ENCODE measurements at regions not wholly inside any gene's neighbourhood (a gene's known extent, or its start where the extent isn't known, plus 50 kb on each side); places are given as distances from the start of the nearest gene placed in this dataset.

GRCh38 chr4:123822353-123822752, 425.8 kb downstream of the SPRY1 start:
- Histone ChIP-seq H3K27me3 (no peaks in the 10 kb centered on the region), H3K4me1 (no peaks in the 10 kb centered on the region), H3K4me2 (no peak overlapping the region)

GRCh38 chr4:123823244-123823643, 426.6 kb downstream of the SPRY1 start:
- H3K4me2 ChIP-seq, result no peak overlapping the region
- H3K27me3 ChIP-seq, result no peaks in the 10 kb centered on the region
- H3K27ac ChIP-seq, result no peak overlapping the region
- TF ChIP-seq Cebpa-rat (IDR thresholded peaks at IDR 0.05), result no peak
- H3K4me3 ChIP-seq, result no peak overlapping the region
- no peak overlapping the region for H3K9ac ChIP-seq
- H3K4me1 ChIP-seq, result no peaks in the 10 kb centered on the region
- H3K36me3 ChIP-seq, result no peaks in the 10 kb centered on the region
- no peaks in the 10 kb centered on the region for H4K20me1 ChIP-seq
- no peaks in the 10 kb centered on the region for H3K9me3 ChIP-seq

More at GRCh38 chr4:123822353-123822752, 425.8 kb downstream of the SPRY1 start:
- TF ChIP-seq Cebpa-rat (IDR thresholded peaks at IDR 0.05), result no peak
- Histone ChIP-seq H3K36me3 (no peaks in the 10 kb centered on the region), H3K4me3 (no peak overlapping the region), H3K9ac (no peak overlapping the region), H4K20me1 (no peaks in the 10 kb centered on the region), H3K9me3 (no peaks in the 10 kb centered on the region), H3K27ac (no peak overlapping the region)

- Histone ChIP-seq H3K4me2 (no peak overlapping the region), H3K9ac (no peak overlapping the region), H3K27me3 (no peaks in the 10 kb centered on the region), H3K36me3 (no peaks in the 10 kb centered on the region), H3K9me3 (no peaks in the 10 kb centered on the region), H3K4me3 (no peak overlapping the region), H4K20me1 (no peaks in the 10 kb centered on the region), H3K4me1 (no peaks in the 10 kb centered on the region), H3K27ac (no peak overlapping the region)
- no peak for TF ChIP-seq Cebpa-rat (IDR thresholded peaks at IDR 0.05)
Measured at GRCh38 chr4:123824524-123824923, 427.9 kb downstream of the SPRY1 start.

GRCh38 chr4:123825596-123826291, 429.1 kb downstream of the SPRY1 start:
- H4K20me1 ChIP-seq, result no peaks in the 10 kb centered on the region
- no peak overlapping the region for H3K9ac ChIP-seq
- no peak for TF ChIP-seq Cebpa-rat (IDR thresholded peaks at IDR 0.05)
- no peak overlapping the region for H3K27ac ChIP-seq
- no peaks in the 10 kb centered on the region for H3K27me3 ChIP-seq
- H3K4me2 ChIP-seq, result no peak overlapping the region
- no peaks in the 10 kb centered on the region for H3K4me1 ChIP-seq
- H3K4me3 ChIP-seq, result no peak overlapping the region
- no peaks in the 10 kb centered on the region for H3K36me3 ChIP-seq
- H3K9me3 ChIP-seq, result no peaks in the 10 kb centered on the region

GRCh38 chr4:123826896-123827295, 430.3 kb downstream of the SPRY1 start:
- no peak for TF ChIP-seq Cebpa-rat (IDR thresholded peaks at IDR 0.05)
- Histone ChIP-seq H4K20me1 (no peaks in the 10 kb centered on the region), H3K27ac (no peak overlapping the region), H3K4me3 (no peak overlapping the region), H3K4me1 (no peaks in the 10 kb centered on the region), H3K27me3 (no peaks in the 10 kb centered on the region), H3K9ac (no peak overlapping the region), H3K36me3 (no peaks in the 10 kb centered on the region), H3K9me3 (no peaks in the 10 kb centered on the region), H3K4me2 (no peak overlapping the region)

- H3K4me3 ChIP-seq, result no peak overlapping the region
- H3K36me3 ChIP-seq, result no peaks in the 10 kb centered on the region
- no peak overlapping the region for H3K27ac ChIP-seq
- no peaks in the 10 kb centered on the region for H3K27me3 ChIP-seq
- no peaks in the 10 kb centered on the region for H3K9me3 ChIP-seq
- no peaks in the 10 kb centered on the region for H4K20me1 ChIP-seq
- no peak for TF ChIP-seq Cebpa-rat (IDR thresholded peaks at IDR 0.05)
- no peaks in the 10 kb centered on the region for H3K4me1 ChIP-seq
- H3K9ac ChIP-seq, result no peak overlapping the region
- H3K4me2 ChIP-seq, result no peak overlapping the region
Measured at GRCh38 chr4:123827511-123827910, 430.9 kb downstream of the SPRY1 start.

GRCh38 chr4:123830930-123831329, 434.3 kb downstream of the SPRY1 start:
- Histone ChIP-seq H4K20me1 (no peaks in the 10 kb centered on the region), H3K9ac (no peak overlapping the region), H3K36me3 (no peaks in the 10 kb centered on the region), H3K27ac (no peak overlapping the region), H3K27me3 (no peaks in the 10 kb centered on the region), H3K9me3 (no peaks in the 10 kb centered on the region), H3K4me3 (no peak overlapping the region), H3K4me1 (no peaks in the 10 kb centered on the region), H3K4me2 (no peak overlapping the region)
- no peak for TF ChIP-seq Cebpa-rat (IDR thresholded peaks at IDR 0.05)

- H3K9ac ChIP-seq, result no peak overlapping the region
- H4K20me1 ChIP-seq, result no peaks in the 10 kb centered on the region
- H3K4me1 ChIP-seq, result no peaks in the 10 kb centered on the region
- no peak for TF ChIP-seq Cebpa-rat (IDR thresholded peaks at IDR 0.05)
- no peak overlapping the region for H3K4me2 ChIP-seq
- no peaks in the 10 kb centered on the region for H3K36me3 ChIP-seq
- no peak overlapping the region for H3K4me3 ChIP-seq
- H3K27me3 ChIP-seq, result no peaks in the 10 kb centered on the region
- H3K27ac ChIP-seq, result no peak overlapping the region
- H3K9me3 ChIP-seq, result no peaks in the 10 kb centered on the region
Measured at GRCh38 chr4:123832173-123833026, 435.8 kb downstream of the SPRY1 start.

GRCh38 chr4:123833171-123833643, 436.6 kb downstream of the SPRY1 start:
- no peak for TF ChIP-seq Cebpa-rat (IDR thresholded peaks at IDR 0.05)
- H3K4me1 ChIP-seq, result no peaks in the 10 kb centered on the region
- no peak overlapping the region for H3K4me3 ChIP-seq
- H3K27me3 ChIP-seq, result no peaks in the 10 kb centered on the region
- H3K4me2 ChIP-seq, result no peak overlapping the region
- H3K27ac ChIP-seq, result no peak overlapping the region
- H4K20me1 ChIP-seq, result no peaks in the 10 kb centered on the region
- no peaks in the 10 kb centered on the region for H3K36me3 ChIP-seq
- no peak overlapping the region for H3K9ac ChIP-seq
- no peaks in the 10 kb centered on the region for H3K9me3 ChIP-seq

Data from BLaER1 (cell line).